ENCODE measurements at regions not wholly inside any gene's neighbourhood (a gene's known extent, or its start where the extent isn't known, plus 50 kb on each side); places are given as distances from the start of the nearest gene placed in this dataset.
"Not testable (repeated sequence)": the region's sequence is repeated elsewhere in the genome, so short reads cannot be mapped to it uniquely, and the experiment has no call there.

- Histone ChIP-seq H3K27ac (no peak overlapping the region), H3K4me3 (replicated peaks in 1 of 3) (no peak overlapping the region), H3K9me3 (no peaks in the 10 kb centered on the region), H3K4me1 (no peaks in the 10 kb centered on the region), H3K36me3 (no peaks in the 10 kb centered on the region), H3K27me3 (no peaks in the 10 kb centered on the region)
- no peak for DNase-seq
- intact Hi-C loops (cut with DNase I): no loop called here
- WGBS, 2 donors: 82 to 98% methylated on average over 2 of the region's 2 CpGs
- TF ChIP-seq CTCF (IDR thresholded peaks at IDR 0.05) (no peak), POLR2A (IDR thresholded peaks at IDR 0.05) (no peak)
Observed at GRCh38 chr10:29774475-29774874, 139.7 kb upstream of the SVIL start.

GRCh38 chr10:29773675-29774091 lies 138.9 kb upstream of the SVIL start:
- Histone ChIP-seq H3K4me3 (replicated peaks in 1 of 3) (no peak overlapping the region), H3K9me3 (no peaks in the 10 kb centered on the region), H3K36me3 (no peaks in the 10 kb centered on the region), H3K27ac (no peak overlapping the region), H3K4me1 (no peaks in the 10 kb centered on the region), H3K27me3 (no peaks in the 10 kb centered on the region)
- TF ChIP-seq POLR2A (IDR thresholded peaks at IDR 0.05): no peak
- no peak for TF ChIP-seq CTCF (IDR thresholded peaks at IDR 0.05)
- intact Hi-C loops (cut with DNase I): no loop called here
- WGBS, 2 donors: 100% methylated on average over 1 of the region's 1 CpG
- DNase-seq: no peak

- DNase-seq: no peak
- Histone ChIP-seq H3K36me3 (no peaks in the 10 kb centered on the region), H3K4me1 (no peaks in the 10 kb centered on the region), H3K27ac (no peak overlapping the region), H3K27me3 (no peaks in the 10 kb centered on the region), H3K9me3 (no peaks in the 10 kb centered on the region), H3K4me3 (replicated peaks in 1 of 3) (no peak overlapping the region)
- intact Hi-C loops (cut with DNase I): no loop called here
- 73 to 78% methylated on average over 5 of the region's 5 CpGs for WGBS, 2 donors
- TF ChIP-seq CTCF (IDR thresholded peaks at IDR 0.05) (no peak), POLR2A (IDR thresholded peaks at IDR 0.05) (no peak)
Observed at GRCh38 chr10:29772403-29772802, 137.6 kb upstream of the SVIL start.

- no peaks in the 10 kb centered on the region for H3K36me3 ChIP-seq
- TF ChIP-seq POLR2A (IDR thresholded peaks at IDR 0.05) (no peak), CTCF (IDR thresholded peaks at IDR 0.05) (no peak)
- no peak overlapping the region for H3K4me3 ChIP-seq (replicated peaks in 1 of 3)
- no peaks in the 10 kb centered on the region for H3K9me3 ChIP-seq
- H3K27me3 ChIP-seq: no peaks in the 10 kb centered on the region
- DNase-seq: no peak
- no peak overlapping the region for H3K27ac ChIP-seq
- WGBS, 2 donors: 89 to 95% methylated on average over 5 of the region's 5 CpGs
- intact Hi-C loops (cut with DNase I): no loop called here
- no peaks in the 10 kb centered on the region for H3K4me1 ChIP-seq
Observed at GRCh38 chr10:29771376-29771775, 136.6 kb upstream of the SVIL start.

- H3K27me3 ChIP-seq; H3K4me1 ChIP-seq; H3K9me3 ChIP-seq; H3K27ac ChIP-seq; H3K4me3 ChIP-seq (replicated peaks in 1 of 3); H3K36me3 ChIP-seq; DNase-seq; intact Hi-C loops (cut with DNase I): not testable (repeated sequence)
- WGBS, 2 donors: 92 to 97% methylated on average over 4 of the region's 4 CpGs
Observed at GRCh38 chr10:29769277-29769676, 134.5 kb upstream of the SVIL start.

- H3K4me3 ChIP-seq (replicated peaks in 1 of 3): no peak overlapping the region
- DNase-seq: no peak
- H3K9me3 ChIP-seq: no peaks in the 10 kb centered on the region
- no peak overlapping the region for H3K27ac ChIP-seq
- TF ChIP-seq POLR2A (IDR thresholded peaks at IDR 0.05): no peak
- TF ChIP-seq CTCF (IDR thresholded peaks at IDR 0.05): no peak
- 92 to 95% methylated on average over 4 of the region's 4 CpGs for WGBS, 2 donors
- H3K36me3 ChIP-seq: no peaks in the 10 kb centered on the region
- no peaks in the 10 kb centered on the region for H3K27me3 ChIP-seq
- intact Hi-C loops (cut with DNase I): no loop called here
- H3K4me1 ChIP-seq: no peaks in the 10 kb centered on the region
Observed at GRCh38 chr10:29767968-29768367, 133.2 kb upstream of the SVIL start.

All from thyroid gland (tissue), 4 donors.